ENCODE measurements at regions not wholly inside any gene's neighbourhood (a gene's known extent, or its start where the extent isn't known, plus 50 kb on each side); places are given as distances from the start of the nearest gene placed in this dataset.

DNA sequence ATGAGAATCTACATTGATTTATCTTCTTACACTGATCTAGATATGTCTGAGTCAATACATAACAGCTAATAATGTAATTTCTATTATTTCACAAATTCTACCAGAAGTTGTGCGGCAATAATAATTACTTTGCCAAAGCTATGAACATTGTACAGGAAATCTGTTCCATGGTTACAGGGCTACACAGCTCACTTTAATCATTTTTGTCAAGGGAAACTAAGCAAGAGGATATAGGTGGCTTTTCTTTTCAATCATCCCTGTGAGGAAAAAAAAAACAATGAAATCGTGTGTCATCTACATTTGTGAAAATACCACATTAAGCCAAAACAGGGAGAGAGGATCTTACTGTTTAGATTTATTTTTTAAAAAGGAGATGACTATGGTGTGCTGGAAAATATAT, 717.4 kb downstream of the NR2F1-AS1 start:
- TF ChIP-seq, protein P1, sequence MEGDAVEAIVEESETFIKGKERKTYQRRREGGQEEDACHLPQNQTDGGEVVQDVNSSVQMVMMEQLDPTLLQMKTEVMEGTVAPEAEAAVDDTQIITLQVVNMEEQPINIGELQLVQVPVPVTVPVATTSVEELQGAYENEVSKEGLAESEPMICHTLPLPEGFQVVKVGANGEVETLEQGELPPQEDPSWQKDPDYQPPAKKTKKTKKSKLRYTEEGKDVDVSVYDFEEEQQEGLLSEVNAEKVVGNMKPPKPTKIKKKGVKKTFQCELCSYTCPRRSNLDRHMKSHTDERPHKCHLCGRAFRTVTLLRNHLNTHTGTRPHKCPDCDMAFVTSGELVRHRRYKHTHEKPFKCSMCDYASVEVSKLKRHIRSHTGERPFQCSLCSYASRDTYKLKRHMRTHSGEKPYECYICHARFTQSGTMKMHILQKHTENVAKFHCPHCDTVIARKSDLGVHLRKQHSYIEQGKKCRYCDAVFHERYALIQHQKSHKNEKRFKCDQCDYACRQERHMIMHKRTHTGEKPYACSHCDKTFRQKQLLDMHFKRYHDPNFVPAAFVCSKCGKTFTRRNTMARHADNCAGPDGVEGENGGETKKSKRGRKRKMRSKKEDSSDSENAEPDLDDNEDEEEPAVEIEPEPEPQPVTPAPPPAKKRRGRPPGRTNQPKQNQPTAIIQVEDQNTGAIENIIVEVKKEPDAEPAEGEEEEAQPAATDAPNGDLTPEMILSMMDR (IDR thresholded peaks at IDR 0.05; ENCODE audit: low read depth, low read length): no peak
- TF ChIP-seq, protein P2, sequence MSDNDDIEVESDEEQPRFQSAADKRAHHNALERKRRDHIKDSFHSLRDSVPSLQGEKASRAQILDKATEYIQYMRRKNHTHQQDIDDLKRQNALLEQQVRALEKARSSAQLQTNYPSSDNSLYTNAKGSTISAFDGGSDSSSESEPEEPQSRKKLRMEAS (IDR thresholded peaks at IDR 0.05; ENCODE audit: low read depth, low read length): no peak

Measured in NB4 (cell line).